ENCODE measurements at regions not wholly inside any gene's neighbourhood (a gene's known extent, or its start where the extent isn't known, plus 50 kb on each side); places are given as distances from the start of the nearest gene placed in this dataset.
"Not testable (repeated sequence)": the region's sequence is repeated elsewhere in the genome, so short reads cannot be mapped to it uniquely, and the experiment has no call there.

GRCh38 chr3:102936511-102937045, 501.8 kb downstream of the ZPLD1 start:
- no peak for TF ChIP-seq CBX2 (IDR thresholded peaks at IDR 0.05; ENCODE audit: borderline replicate concordance, low read depth)
- no peak for TF ChIP-seq HDAC2 (IDR thresholded peaks at IDR 0.05)
- TF ChIP-seq CHD2 (IDR thresholded peaks at IDR 0.05; ENCODE audit: low read length, partially characterized antibody): no peak
- TF ChIP-seq MAZ (IDR thresholded peaks at IDR 0.05; ENCODE audit: borderline replicate concordance, low read depth, low read length): no peak
- TF ChIP-seq EHF (CRISPR knock-in tag; IDR thresholded peaks at IDR 0.05): no peak
- TF ChIP-seq JUNB (IDR thresholded peaks at IDR 0.05): no peak
- no peak for TF ChIP-seq RCOR1 (IDR thresholded peaks at IDR 0.05; ENCODE audit: low read depth, low read length)
- no peak for TF ChIP-seq HEYL (CRISPR knock-in tag; IDR thresholded peaks at IDR 0.05)
- TF ChIP-seq RAD21 (conservative IDR thresholded peaks at IDR 0.05 in 1 of 2, IDR thresholded peaks at IDR 0.05 in 1 of 2): no peak
- TF ChIP-seq ZFP36 (IDR thresholded peaks at IDR 0.05; ENCODE audit: borderline replicate concordance, partially characterized antibody): no peak
- no peak for TF ChIP-seq BCL3 (IDR thresholded peaks at IDR 0.05)
- H3K4me1 ChIP-seq: no peaks in the 10 kb centered on the region
- ATAC-seq: no peak
- no peak overlapping the region for H3K4me3 ChIP-seq
- no peak for DNase-seq (ENCODE audit: low read depth in 1 of 2, low spot score in 1 of 2)
- no peak overlapping the region for H3K4me2 ChIP-seq
- FAIRE-seq: no peak
- POLR2A ChIA-PET: interaction anchor here (0.6 kb wide), 1 partner anchor 10 kb away, joined by 3 read pairs; no protein-coding TSS in a partner anchor
- H3K9me3 ChIP-seq: no peaks in the 10 kb centered on the region
- CTCF ChIA-PET: no interaction called here
- no peak overlapping the region for H3K27ac ChIP-seq
- 2% methylated on average over 2 of the region's 2 CpGs for WGBS (ENCODE audit: missing lambda C conversion rate)

GRCh38 chr3:102941786-102942185, 507.0 kb downstream of the ZPLD1 start:
- TF ChIP-seq NFE2L2 (conservative IDR thresholded peaks at IDR 0.05; ENCODE audit: low read length) (no peak), HOXB13 (CRISPR knock-in tag; IDR thresholded peaks at IDR 0.05; ENCODE audit: low read depth) (no peak), BCL3 (IDR thresholded peaks at IDR 0.05) (no peak), MAZ (IDR thresholded peaks at IDR 0.05; ENCODE audit: borderline replicate concordance, low read depth, low read length) (no peak), GATA3 (IDR thresholded peaks at IDR 0.05; ENCODE audit: borderline replicate concordance) (no peak), JUNB (IDR thresholded peaks at IDR 0.05) (no peak), KDM1A (IDR thresholded peaks at IDR 0.05; ENCODE audit: low read depth) (no peak), PHF8 (IDR thresholded peaks at IDR 0.05; ENCODE audit: borderline replicate concordance, low read depth) (no peak), POLR2A (IDR thresholded peaks at IDR 0.05; ENCODE audit: low read length) (no peak), CHD2 (IDR thresholded peaks at IDR 0.05; ENCODE audit: low read length, partially characterized antibody) (no peak), HMGXB4 (CRISPR knock-in tag; IDR thresholded peaks at IDR 0.05; ENCODE audit: borderline replicate concordance) (no peak), HDAC2 (IDR thresholded peaks at IDR 0.05) (no peak), HEYL (CRISPR knock-in tag; IDR thresholded peaks at IDR 0.05) (no peak), HES2 (IDR thresholded peaks at IDR 0.05) (no peak), RNF2 (IDR thresholded peaks at IDR 0.05; ENCODE audit: borderline replicate concordance, low read depth) (no peak)
- Histone ChIP-seq H3K4me1 (no peaks in the 10 kb centered on the region), H3K4me3 (no peak overlapping the region), H3K27ac (no peak overlapping the region), H3K4me2 (no peak overlapping the region), H3K9me3 (no peaks in the 10 kb centered on the region)
- no peak for DNase-seq (ENCODE audit: low read depth in 1 of 2, low spot score in 1 of 2)
- ChIA-PET POLR2A (no interaction called here), CTCF (no interaction called here)
- FAIRE-seq: no peak
- 3% methylated on average over 1 of the region's 1 CpG for WGBS (ENCODE audit: missing lambda C conversion rate)
- ATAC-seq: no peak

- ATAC-seq; DNase-seq (ENCODE audit: low read depth in 1 of 2, low spot score in 1 of 2); H3K4me1 ChIP-seq; POLR2A ChIA-PET; H3K27ac ChIP-seq; H3K4me2 ChIP-seq; H3K4me3 ChIP-seq; CTCF ChIA-PET; H3K9me3 ChIP-seq; FAIRE-seq: not testable (repeated sequence)
- WGBS (ENCODE audit: missing lambda C conversion rate): 62% methylated on average over 10 of the region's 10 CpGs
Measured at GRCh38 chr3:102946445-102946844, 511.6 kb downstream of the ZPLD1 start.

Data from A549 (cell line).